HEK293T (cell line): ENCODE measurements at regions not wholly inside any gene's neighbourhood (a gene's known extent, or its start where the extent isn't known, plus 50 kb on each side); places are given as distances from the start of the nearest gene placed in this dataset.

Source experiments
- CTCF ChIA-PET: fragments of 350-600 bp; formaldehyde crosslinking; extraction: SDS; loops from one replicate; lab custom pipeline; 2021; ENCODE audit warnings: antibody characterized with exemption, inconsistent platforms; lab: Yijun Ruan, JAX
- POLR2A ChIA-PET: fragments of 350-600 bp; formaldehyde crosslinking; extraction: SDS; loops from one replicate; lab custom pipeline; 2020; ENCODE audit warnings: antibody characterized with exemption, inconsistent platforms; lab: Yijun Ruan, JAX
- DNase-seq: peaks from one replicate; pipeline ENCODE4 v3.0.0; 2012; ENCODE audit warnings: mixed read lengths; ENCODE audit errors: extremely low spot score
- ARNT ChIP-seq: fragments of 450-650 bp; IDR thresholded peaks from 2 replicates; pipeline ENCODE4 v1.6.1; 2017; ENCODE audit warnings: mild to moderate bottlenecking
- BHLHE40 ChIP-seq: fragments of 450-650 bp; IDR thresholded peaks from 2 replicates; pipeline ENCODE4 v1.6.1; 2016; ENCODE audit warnings: mild to moderate bottlenecking, moderate library complexity, borderline replicate concordance
- CTBP1 ChIP-seq: fragments of 450-650 bp; IDR thresholded peaks from 2 replicates; pipeline ENCODE4 v1.6.1; 2016; ENCODE audit warnings: borderline replicate concordance
- ELF4 ChIP-seq: fragments of 450-650 bp; IDR thresholded peaks from 2 replicates; pipeline ENCODE4 v1.6.1; 2017; ENCODE audit warnings: antibody characterized with exemption
- FOXA1 ChIP-seq: fragments of 450-650 bp; IDR thresholded peaks from 2 replicates; pipeline ENCODE4 v1.6.1; 2016; ENCODE audit warnings: mild to moderate bottlenecking
- FOXM1 ChIP-seq: fragments of 450-650 bp; IDR thresholded peaks from 2 replicates; pipeline ENCODE4 v1.6.1; 2017; ENCODE audit warnings: mild to moderate bottlenecking, borderline replicate concordance
- HDGF ChIP-seq: fragments of 450-650 bp; IDR thresholded peaks from 2 replicates; pipeline ENCODE4 v1.6.1; 2017; ENCODE audit warnings: antibody characterized with exemption, borderline replicate concordance
- L3MBTL2 ChIP-seq: fragments of 450-650 bp; conservative IDR thresholded peaks from 2 replicates; pipeline ENCODE4 v1.6.1; 2016; ENCODE audit warnings: mild to moderate bottlenecking
- LEF1 ChIP-seq: fragments of 450-650 bp; IDR thresholded peaks from 2 replicates; pipeline ENCODE4 v1.6.1; 2017; ENCODE audit warnings: mild to moderate bottlenecking, borderline replicate concordance
- PKNOX1 ChIP-seq: fragments of 450-650 bp; IDR thresholded peaks from 2 replicates; pipeline ENCODE4 v1.6.1; 2016
- SUZ12 ChIP-seq: fragments of 450-650 bp; IDR thresholded peaks from 2 replicates; pipeline ENCODE4 v1.6.1; 2016; ENCODE audit warnings: mild to moderate bottlenecking
- TARDBP ChIP-seq: fragments of 450-650 bp; IDR thresholded peaks from 2 replicates; pipeline ENCODE4 v1.6.1; 2016
- ZNF384 ChIP-seq: fragments of 450-650 bp; IDR thresholded peaks from 2 replicates; pipeline ENCODE4 v1.6.1; 2016

- TF ChIP-seq BHLHE40 (no peak), CTBP1 (no peak), FOXA1 (no peak), LEF1 (no peak), SUZ12 (no peak)
- DNase-seq, result no peak
- ChIA-PET POLR2A (no interaction called here), CTCF (no interaction called here)
These were observed 67.9 kb upstream of the PUDP start for GRCh38 chrX:7215842-7216241.

DNA sequence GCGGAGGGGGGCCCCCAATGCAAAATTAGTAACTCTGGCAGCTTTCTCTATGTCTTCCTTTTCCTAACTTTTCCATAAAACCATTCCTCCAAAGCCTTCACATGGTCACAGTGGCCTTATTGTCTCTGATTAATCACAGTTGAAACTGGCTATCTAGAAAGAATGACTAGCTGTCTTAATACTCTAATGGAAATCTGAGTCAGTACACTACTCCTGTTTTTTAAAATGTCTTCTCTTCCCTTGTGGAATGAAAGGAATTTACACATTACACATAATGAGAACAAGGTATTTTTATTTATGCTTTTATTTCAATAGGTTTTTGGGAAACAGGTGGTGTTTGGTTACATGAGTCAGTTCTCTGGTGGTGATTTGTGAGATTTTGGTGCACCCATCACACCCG, 66.3 kb upstream of the PUDP start:
- CTCF ChIA-PET, result no interaction called here
- no peak for DNase-seq
- POLR2A ChIA-PET, result no interaction called here

GRCh38 chrX:7205037-7205577, 57.2 kb upstream of the PUDP start:
- POLR2A ChIA-PET, result no interaction called here
- DNase-seq, result no peak
- TF ChIP-seq TARDBP (no peak), BHLHE40 (no peak)
- CTCF ChIA-PET, result no interaction called here

More for the DNA sequence above, 66.3 kb upstream of the PUDP start:
- no peak for TF ChIP-seq FOXM1

DNA sequence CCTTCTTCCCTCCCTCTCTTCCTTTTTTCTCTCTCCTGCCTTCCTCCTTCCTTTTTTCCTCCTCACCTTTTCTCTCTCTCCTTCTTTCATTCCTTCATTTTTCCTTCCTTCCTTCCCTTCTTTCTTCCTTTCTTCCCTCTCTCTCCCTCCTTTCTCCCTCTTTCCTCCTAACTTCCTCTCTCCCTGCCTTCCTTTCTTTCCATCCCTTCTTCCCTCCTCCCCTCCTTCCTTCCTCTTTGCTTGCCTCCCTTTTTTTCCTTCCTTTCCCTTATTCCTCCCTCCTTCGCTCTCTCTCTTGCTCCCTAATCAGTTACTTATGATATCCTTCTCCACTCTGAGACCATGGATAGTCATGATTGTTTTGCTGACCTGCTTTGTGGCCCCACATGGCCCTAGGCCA, 56.7 kb upstream of the PUDP start:
- DNase-seq, result no peak
- CTCF ChIA-PET, result no interaction called here
- POLR2A ChIA-PET, result no interaction called here
- TF ChIP-seq PKNOX1, result no peak
- no peak for TF ChIP-seq FOXM1
- no peak for TF ChIP-seq HDGF
- TF ChIP-seq BHLHE40, result no peak
- TF ChIP-seq ZNF384, result no peak
- TF ChIP-seq L3MBTL2, result no peak
- no peak for TF ChIP-seq FOXA1
- TF ChIP-seq ARNT, result no peak
- TF ChIP-seq TARDBP, result no peak
- TF ChIP-seq ELF4, result no peak
- no peak for TF ChIP-seq CTBP1

DNA sequence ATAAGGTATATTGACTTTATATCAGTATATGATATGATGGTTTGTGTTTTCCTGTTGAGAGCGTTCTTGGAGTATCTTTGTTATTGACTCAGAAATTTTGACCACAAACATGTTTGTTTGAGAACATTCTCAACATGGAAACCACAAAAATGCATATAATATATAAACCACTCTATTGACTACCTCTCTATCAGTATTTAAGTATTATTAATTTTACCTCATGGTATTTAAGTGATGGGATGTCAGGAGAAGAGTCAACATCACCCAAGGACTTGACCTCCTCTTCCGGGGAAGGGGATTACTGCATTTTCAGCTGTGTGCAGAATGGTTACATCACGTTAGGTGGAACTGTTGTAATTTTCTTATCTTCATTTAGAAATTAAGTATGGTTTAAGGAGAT, 54.3 kb upstream of the PUDP start:
- no peak for TF ChIP-seq ZNF384
- no peak for TF ChIP-seq ARNT
- no peak for TF ChIP-seq FOXM1
- no peak for TF ChIP-seq TARDBP
- TF ChIP-seq FOXA1, result no peak
- TF ChIP-seq SUZ12, result no peak
- TF ChIP-seq PKNOX1, result no peak
- no peak for TF ChIP-seq ELF4
- no peak for TF ChIP-seq LEF1
- CTCF ChIA-PET, result no interaction called here
- no peak for DNase-seq
- POLR2A ChIA-PET, result no interaction called here

- CTCF ChIA-PET, result no interaction called here
- no peak for TF ChIP-seq ZNF384
- POLR2A ChIA-PET, result no interaction called here
- no peak for DNase-seq
These were observed 53.5 kb upstream of the PUDP start for GRCh38 chrX:7201496-7201895.

GRCh38 chrX:7198499-7198898, 50.5 kb upstream of the PUDP start:
- TF ChIP-seq PKNOX1, result no peak
- no peak for TF ChIP-seq CTBP1
- no peak for TF ChIP-seq ARNT
- no peak for TF ChIP-seq HDGF
- TF ChIP-seq TARDBP, result no peak
- POLR2A ChIA-PET, result no interaction called here
- no peak for DNase-seq
- CTCF ChIA-PET, result no interaction called here
